HFFc6 (cell line): ENCODE measurements at regions not wholly inside any gene's neighbourhood (a gene's known extent, or its start where the extent isn't known, plus 50 kb on each side); places are given as distances from the start of the nearest gene placed in this dataset.

Experiments
- DNase-seq: peaks from one replicate; pipeline ENCODE4 v3.0.0-alpha.2; 2018
- H3K27ac Mint-ChIP-seq: 2 replicates; pipeline ENCODE4 v1.8.0; 2020; ENCODE audit warnings: mild to moderate bottlenecking, mixed read lengths
- H3K27me3 Mint-ChIP-seq: 2 replicates; pipeline ENCODE4 v1.8.0; 2021; ENCODE audit warnings: mild to moderate bottlenecking, moderate library complexity, mixed read lengths; ENCODE audit not compliant: insufficient read depth
- H3K36me3 Mint-ChIP-seq: 2 replicates; pipeline ENCODE4 v1.8.0; 2021; ENCODE audit warnings: low read depth, mixed read lengths
- H3K4me1 Mint-ChIP-seq: 2 replicates; pipeline ENCODE4 v1.8.0; 2020; ENCODE audit warnings: low read depth, mixed read lengths
- H3K4me3 Mint-ChIP-seq: 2 replicates; pipeline ENCODE4 v1.8.0; 2020; ENCODE audit warnings: mild to moderate bottlenecking, moderate library complexity, mixed read lengths
- H3K9me3 Mint-ChIP-seq: 2 replicates; pipeline ENCODE4 v1.8.0; 2020; ENCODE audit warnings: mild to moderate bottlenecking, mixed read lengths
- TF ChIP-seq, protein P1 (sequence below): fragments of 200-600 bp; sonication (generic); IDR thresholded peaks from 2 replicates; pipeline ENCODE4 v1.5.0; 2021; ENCODE audit warnings: antibody characterized with exemption, mild to moderate bottlenecking

GRCh38 chr5:51987239-51987638 is 604.0 kb downstream of the ISL1 start:
- H3K27ac Mint-ChIP-seq, result no peak overlapping the region
- no peak for DNase-seq
- no peak overlapping the region for H3K4me3 Mint-ChIP-seq
- TF ChIP-seq, protein P1, sequence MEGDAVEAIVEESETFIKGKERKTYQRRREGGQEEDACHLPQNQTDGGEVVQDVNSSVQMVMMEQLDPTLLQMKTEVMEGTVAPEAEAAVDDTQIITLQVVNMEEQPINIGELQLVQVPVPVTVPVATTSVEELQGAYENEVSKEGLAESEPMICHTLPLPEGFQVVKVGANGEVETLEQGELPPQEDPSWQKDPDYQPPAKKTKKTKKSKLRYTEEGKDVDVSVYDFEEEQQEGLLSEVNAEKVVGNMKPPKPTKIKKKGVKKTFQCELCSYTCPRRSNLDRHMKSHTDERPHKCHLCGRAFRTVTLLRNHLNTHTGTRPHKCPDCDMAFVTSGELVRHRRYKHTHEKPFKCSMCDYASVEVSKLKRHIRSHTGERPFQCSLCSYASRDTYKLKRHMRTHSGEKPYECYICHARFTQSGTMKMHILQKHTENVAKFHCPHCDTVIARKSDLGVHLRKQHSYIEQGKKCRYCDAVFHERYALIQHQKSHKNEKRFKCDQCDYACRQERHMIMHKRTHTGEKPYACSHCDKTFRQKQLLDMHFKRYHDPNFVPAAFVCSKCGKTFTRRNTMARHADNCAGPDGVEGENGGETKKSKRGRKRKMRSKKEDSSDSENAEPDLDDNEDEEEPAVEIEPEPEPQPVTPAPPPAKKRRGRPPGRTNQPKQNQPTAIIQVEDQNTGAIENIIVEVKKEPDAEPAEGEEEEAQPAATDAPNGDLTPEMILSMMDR, result no peak
- H3K27me3 Mint-ChIP-seq, result no peaks in the 10 kb centered on the region
- no peaks in the 10 kb centered on the region for H3K36me3 Mint-ChIP-seq
- H3K9me3 Mint-ChIP-seq, result peaks cover 5% of the 10 kb centered on the region
- H3K4me1 Mint-ChIP-seq, result no peaks in the 10 kb centered on the region

GRCh38 chr5:51987669-51988209 is 604.5 kb downstream of the ISL1 start:
- no peaks in the 10 kb centered on the region for H3K36me3 Mint-ChIP-seq
- H3K9me3 Mint-ChIP-seq, result peaks cover 5% of the 10 kb centered on the region
- no peak for DNase-seq
- H3K4me3 Mint-ChIP-seq, result no peak overlapping the region
- no peaks in the 10 kb centered on the region for H3K4me1 Mint-ChIP-seq
- no peak overlapping the region for H3K27ac Mint-ChIP-seq
- H3K27me3 Mint-ChIP-seq, result no peaks in the 10 kb centered on the region
- TF ChIP-seq, protein P1, result no peak

GRCh38 chr5:51988634-51989033 is 605.4 kb downstream of the ISL1 start:
- Mint-ChIP-seq H3K27me3 (no peaks in the 10 kb centered on the region), H3K27ac (no peak overlapping the region), H3K36me3 (no peaks in the 10 kb centered on the region), H3K9me3 (peaks cover 5% of the 10 kb centered on the region), H3K4me1 (no peaks in the 10 kb centered on the region), H3K4me3 (no peak overlapping the region)
- TF ChIP-seq, protein P1, result no peak
- no peak for DNase-seq

DNA sequence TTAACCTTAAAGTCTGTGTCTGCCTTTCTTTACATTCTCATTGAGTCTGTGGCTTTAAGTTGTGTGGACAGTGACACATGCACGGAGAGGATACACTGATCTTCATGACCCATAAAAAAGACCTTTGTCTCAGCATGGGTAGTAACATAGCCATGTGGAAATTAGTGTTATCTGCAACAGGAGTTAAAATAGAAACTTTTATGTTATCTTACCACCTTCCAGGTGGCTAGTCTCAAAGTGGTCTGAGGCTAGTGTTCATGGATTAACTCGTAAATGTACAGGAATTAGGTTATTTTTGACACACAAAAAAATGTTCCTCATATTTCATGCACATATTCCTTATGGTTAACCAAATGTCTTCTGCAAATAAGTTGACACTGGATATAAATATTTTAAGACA is 607.0 kb downstream of the ISL1 start:
- peaks cover 2% of the 10 kb centered on the region; the same call in 1 of the 2 replicates for H3K27me3 Mint-ChIP-seq
- H3K27ac Mint-ChIP-seq, result no peak overlapping the region

GRCh38 chr5:51990661-51991180 is 607.5 kb downstream of the ISL1 start:
- TF ChIP-seq, protein P1, result no peak
- Mint-ChIP-seq H3K4me3 (no peak overlapping the region), H3K27me3 (peaks cover 2% of the 10 kb centered on the region; the same call in 1 of the 2 replicates), H3K9me3 (peaks cover 5% of the 10 kb centered on the region), H3K27ac (no peak overlapping the region), H3K4me1 (no peaks in the 10 kb centered on the region), H3K36me3 (no peaks in the 10 kb centered on the region)
- DNase-seq, result no peak

More for the DNA sequence above, 607.0 kb downstream of the ISL1 start:
- no peaks in the 10 kb centered on the region for H3K4me1 Mint-ChIP-seq
- H3K36me3 Mint-ChIP-seq, result no peaks in the 10 kb centered on the region
- no peak overlapping the region for H3K4me3 Mint-ChIP-seq
- DNase-seq, result no peak
- TF ChIP-seq, protein P1, result no peak
- peaks cover 5% of the 10 kb centered on the region for H3K9me3 Mint-ChIP-seq
